Activated CD4-positive, alpha-beta T cell treated with anti-CD3 and anti-CD28 coated beads, Interleukin-2, amount 10 ng/mL, durations not matched to agents 7 days and 5 days (primary cell): ENCODE measurements at regions not wholly inside any gene's neighbourhood (a gene's known extent, or its start where the extent isn't known, plus 50 kb on each side); places are given as distances from the start of the nearest gene placed in this dataset.
"Not testable (repeated sequence)": the region's sequence is repeated elsewhere in the genome, so short reads cannot be mapped to it uniquely, and the experiment has no call there.

ENCODE experiments used
- CTCF ChIA-PET: fragments of 350-600 bp; sonication (Branson Sonifier 250); formaldehyde crosslinking; loops from one replicate; lab custom pipeline; 2021; ENCODE audit warnings: antibody characterized with exemption; lab: Charles Lee
- POLR2A ChIA-PET: fragments of 350-600 bp; sonication (Branson Sonifier 250); formaldehyde crosslinking; loops from one replicate; lab custom pipeline; 2021; ENCODE audit warnings: antibody characterized with exemption; lab: Charles Lee
- DNase-seq: peaks from one replicate; pipeline ENCODE4 v3.0.0-alpha.2; 2020
- H3K27ac Mint-ChIP-seq: one replicate; pipeline ENCODE4 v1.8.0; 2021; ENCODE audit warnings: mild to moderate bottlenecking, moderate library complexity, mixed read lengths
- H3K27me3 Mint-ChIP-seq: one replicate; pipeline ENCODE4 v1.8.0; 2021; ENCODE audit warnings: mixed read lengths
- H3K36me3 Mint-ChIP-seq: one replicate; pipeline ENCODE4 v1.8.0; 2021; ENCODE audit warnings: low read depth, mixed read lengths
- H3K4me1 Mint-ChIP-seq: one replicate; pipeline ENCODE4 v1.8.0; 2021; ENCODE audit warnings: mixed read lengths
- H3K4me3 Mint-ChIP-seq: one replicate; pipeline ENCODE4 v1.8.0; 2021; ENCODE audit warnings: mild to moderate bottlenecking, moderate library complexity, mixed read lengths
- H3K9me3 Mint-ChIP-seq: one replicate; pipeline ENCODE4 v1.8.0; 2021; ENCODE audit warnings: mixed read lengths

DNA sequence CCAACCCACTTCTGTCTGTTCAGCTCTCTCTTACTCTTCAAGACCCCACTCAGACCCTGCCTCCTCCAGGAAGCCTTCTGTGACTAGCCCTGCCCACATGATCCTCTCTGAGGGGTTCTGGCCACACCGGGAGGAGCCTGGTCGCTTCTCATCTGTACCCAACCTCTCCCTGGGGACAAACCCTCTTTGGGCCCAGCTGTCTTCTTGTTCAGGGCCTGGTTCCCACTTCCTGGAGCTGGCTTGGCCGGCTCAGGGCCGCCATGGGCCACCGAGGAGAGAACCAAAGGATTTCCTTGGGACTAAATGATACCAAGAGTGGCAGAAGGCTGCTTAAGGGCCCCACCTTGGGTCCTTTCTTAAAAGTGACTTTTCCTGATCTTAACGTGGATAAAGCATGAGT, 124.7 kb upstream of the ZBTB40 start:
- CTCF ChIA-PET: no interaction called here
- Mint-ChIP-seq H3K27me3 (no peaks in the 10 kb centered on the region), H3K27ac (no peak overlapping the region), H3K4me1 (no peaks in the 10 kb centered on the region), H3K9me3 (no peaks in the 10 kb centered on the region), H3K36me3 (no peaks in the 10 kb centered on the region), H3K4me3 (no peak overlapping the region)
- POLR2A ChIA-PET: no interaction called here
- no peak for DNase-seq

DNA sequence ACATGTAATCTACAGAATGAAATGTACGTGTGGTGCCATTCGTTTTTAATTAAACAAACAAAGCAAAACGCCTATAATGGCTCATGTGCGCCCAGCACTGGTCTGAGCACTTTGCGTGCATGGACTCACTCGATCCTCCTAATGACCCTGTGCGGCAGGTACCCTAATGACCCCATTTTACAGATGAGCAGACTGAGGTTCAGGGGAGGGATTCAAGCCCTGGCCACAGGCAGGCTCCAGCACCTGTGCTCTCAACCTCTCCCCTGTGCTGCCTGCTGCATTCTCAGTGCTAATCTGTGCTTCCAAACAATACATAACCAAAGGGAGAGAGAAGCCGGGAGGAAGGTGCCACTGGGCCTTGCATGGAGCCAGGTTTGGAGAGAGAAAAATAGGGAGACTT, 124.2 kb upstream of the ZBTB40 start:
- Mint-ChIP-seq H3K36me3 (no peaks in the 10 kb centered on the region), H3K4me3 (no peak overlapping the region), H3K9me3 (no peaks in the 10 kb centered on the region), H3K27me3 (no peaks in the 10 kb centered on the region), H3K27ac (no peak overlapping the region), H3K4me1 (no peaks in the 10 kb centered on the region)
- no peak for DNase-seq
- CTCF ChIA-PET: no interaction called here
- POLR2A ChIA-PET: no interaction called here

DNA sequence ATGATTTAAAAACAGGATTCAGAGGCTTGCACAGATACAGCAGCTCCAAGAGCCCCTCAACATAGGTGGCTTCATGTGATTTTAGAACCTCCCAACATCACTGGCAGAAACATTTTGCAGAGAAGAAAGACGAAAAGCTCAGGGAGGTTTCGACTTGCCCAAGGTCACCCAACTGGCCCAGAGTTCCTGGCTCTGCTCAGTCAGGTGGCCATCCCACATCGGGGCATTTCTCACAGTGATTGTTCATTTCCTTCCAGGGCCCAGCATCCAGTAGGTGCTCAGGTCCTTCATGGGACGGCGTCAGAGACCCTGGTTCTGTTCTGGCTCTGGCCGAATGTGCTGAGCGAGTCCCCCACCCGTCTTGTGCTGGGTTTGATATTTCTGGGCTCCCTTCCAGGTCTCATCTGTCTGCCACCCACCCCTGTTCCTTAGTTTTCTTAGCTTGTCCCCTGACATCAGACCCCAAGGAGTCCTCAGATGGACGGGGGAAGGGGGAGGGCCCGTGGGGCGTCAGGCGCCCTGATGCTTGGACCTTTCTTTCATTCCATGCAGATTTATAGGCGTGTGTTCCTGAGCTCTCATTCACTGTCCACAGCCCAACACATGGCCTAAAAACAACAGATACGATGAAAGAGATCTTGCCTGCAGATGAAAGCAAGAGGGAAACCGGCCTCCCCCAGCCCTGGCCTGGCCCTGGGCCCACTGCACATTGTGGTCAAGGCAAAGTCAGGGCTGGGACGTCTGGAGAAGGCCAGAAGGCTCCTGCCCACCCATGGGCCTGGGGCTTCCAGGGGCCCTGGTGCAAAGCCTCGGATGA, 123.1 kb upstream of the ZBTB40 start:
- Mint-ChIP-seq H3K9me3 (no peaks in the 10 kb centered on the region), H3K4me1 (no peaks in the 10 kb centered on the region), H3K27me3 (peaks cover 3% of the 10 kb centered on the region), H3K27ac (no peak overlapping the region), H3K36me3 (no peaks in the 10 kb centered on the region), H3K4me3 (no peak overlapping the region)
- ChIA-PET POLR2A (no interaction called here), CTCF (interaction anchor here (0.6 kb wide), 1 partner anchor 937 kb away, joined by 5 read pairs; no protein-coding TSS in a partner anchor)
- no peak for DNase-seq

DNA sequence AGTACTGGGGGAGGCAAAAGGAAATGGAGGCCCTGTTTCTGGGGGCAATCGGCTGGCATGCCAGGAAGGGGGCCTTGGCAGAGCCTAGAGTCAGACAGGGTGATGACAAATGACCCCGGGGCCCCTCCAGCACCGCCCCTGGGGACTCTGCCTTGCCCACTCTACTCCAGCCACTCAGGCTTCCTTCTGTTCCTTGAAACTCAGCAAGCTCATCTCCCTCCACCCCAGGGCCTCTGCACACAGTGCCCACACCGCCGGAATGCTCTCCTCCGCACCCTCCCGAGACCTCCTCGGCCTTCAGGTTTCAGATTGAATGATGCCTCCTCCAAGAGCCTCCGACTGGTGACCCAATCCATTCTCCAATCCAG, 122.5 kb upstream of the ZBTB40 start:
- no peak overlapping the region for H3K27ac Mint-ChIP-seq
- DNase-seq: no peak
- H3K9me3 Mint-ChIP-seq: no peaks in the 10 kb centered on the region
- CTCF ChIA-PET: no interaction called here
- H3K4me1 Mint-ChIP-seq: no peaks in the 10 kb centered on the region
- POLR2A ChIA-PET: no interaction called here
- H3K4me3 Mint-ChIP-seq: no peak overlapping the region
- no peaks in the 10 kb centered on the region for H3K36me3 Mint-ChIP-seq
- peaks cover 6% of the 10 kb centered on the region for H3K27me3 Mint-ChIP-seq

DNA sequence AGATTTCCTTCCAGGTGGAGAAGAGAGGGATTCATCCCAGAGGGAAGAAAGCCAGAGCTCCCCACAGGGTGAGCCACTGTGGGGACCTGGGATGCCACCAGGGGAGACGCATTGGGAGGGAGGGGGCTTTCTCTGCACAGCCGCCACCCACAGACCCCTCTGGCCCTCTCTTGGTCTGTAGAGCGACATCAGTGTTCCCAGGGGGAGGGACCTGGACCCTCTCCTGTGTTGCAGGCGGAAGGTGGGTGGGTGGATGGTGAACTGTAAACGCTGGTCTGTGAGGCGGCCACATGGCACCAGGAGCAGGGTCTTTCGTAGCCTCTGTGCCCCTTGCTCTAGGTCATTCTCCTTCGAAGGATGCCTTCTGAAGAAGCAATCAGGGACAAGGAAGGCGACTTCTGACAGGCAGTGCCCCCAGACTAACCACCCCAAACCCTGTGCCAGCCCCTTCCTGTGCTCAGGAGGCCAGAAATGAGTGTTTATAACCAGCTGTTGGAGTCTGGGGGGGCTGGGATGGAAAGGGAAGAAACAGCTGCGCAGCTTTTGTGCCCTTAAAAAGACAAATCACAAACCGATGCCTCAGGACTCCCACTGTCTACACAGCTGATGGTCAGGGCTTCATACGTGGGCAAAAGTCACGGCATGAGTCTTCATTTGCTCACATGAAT, 121.4 kb upstream of the ZBTB40 start:
- POLR2A ChIA-PET: interaction anchor here (0.5 kb wide), 1 partner anchor 218 kb away, joined by 5 read pairs; no protein-coding TSS in a partner anchor
- Mint-ChIP-seq H3K9me3 (no peaks in the 10 kb centered on the region), H3K27me3 (peaks cover 6% of the 10 kb centered on the region), H3K36me3 (no peaks in the 10 kb centered on the region), H3K4me3 (no peak overlapping the region), H3K4me1 (no peaks in the 10 kb centered on the region), H3K27ac (no peak overlapping the region)
- CTCF ChIA-PET: no interaction called here
- DNase-seq: no peak

DNA sequence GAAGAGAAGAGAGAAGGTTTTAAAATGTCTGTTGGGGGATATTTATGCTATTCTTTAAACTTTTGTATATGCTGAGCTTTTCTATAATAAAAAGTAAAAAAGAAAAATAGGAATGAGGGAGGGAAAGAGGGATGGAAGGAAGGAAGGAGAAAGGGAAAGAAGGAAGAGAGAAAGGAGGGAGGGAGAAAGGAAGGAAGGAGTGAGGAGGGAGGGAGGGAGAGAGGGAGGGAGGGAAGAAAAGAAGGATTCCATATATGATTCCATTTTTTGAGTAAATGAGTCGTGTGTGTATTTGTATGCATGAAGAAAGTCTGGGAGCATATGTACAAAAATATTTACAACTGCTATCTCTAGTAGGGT, 120.9 kb upstream of the ZBTB40 start:
- Mint-ChIP-seq H3K4me1 (no peaks in the 10 kb centered on the region), H3K27me3 (peaks cover 6% of the 10 kb centered on the region), H3K9me3 (no peaks in the 10 kb centered on the region), H3K27ac (no peak overlapping the region), H3K36me3 (no peaks in the 10 kb centered on the region), H3K4me3 (no peak overlapping the region)
- ChIA-PET CTCF (no interaction called here), POLR2A (interaction anchor here (0.5 kb wide), 1 partner anchor 218 kb away, joined by 5 read pairs; no protein-coding TSS in a partner anchor)
- DNase-seq: no peak

DNA sequence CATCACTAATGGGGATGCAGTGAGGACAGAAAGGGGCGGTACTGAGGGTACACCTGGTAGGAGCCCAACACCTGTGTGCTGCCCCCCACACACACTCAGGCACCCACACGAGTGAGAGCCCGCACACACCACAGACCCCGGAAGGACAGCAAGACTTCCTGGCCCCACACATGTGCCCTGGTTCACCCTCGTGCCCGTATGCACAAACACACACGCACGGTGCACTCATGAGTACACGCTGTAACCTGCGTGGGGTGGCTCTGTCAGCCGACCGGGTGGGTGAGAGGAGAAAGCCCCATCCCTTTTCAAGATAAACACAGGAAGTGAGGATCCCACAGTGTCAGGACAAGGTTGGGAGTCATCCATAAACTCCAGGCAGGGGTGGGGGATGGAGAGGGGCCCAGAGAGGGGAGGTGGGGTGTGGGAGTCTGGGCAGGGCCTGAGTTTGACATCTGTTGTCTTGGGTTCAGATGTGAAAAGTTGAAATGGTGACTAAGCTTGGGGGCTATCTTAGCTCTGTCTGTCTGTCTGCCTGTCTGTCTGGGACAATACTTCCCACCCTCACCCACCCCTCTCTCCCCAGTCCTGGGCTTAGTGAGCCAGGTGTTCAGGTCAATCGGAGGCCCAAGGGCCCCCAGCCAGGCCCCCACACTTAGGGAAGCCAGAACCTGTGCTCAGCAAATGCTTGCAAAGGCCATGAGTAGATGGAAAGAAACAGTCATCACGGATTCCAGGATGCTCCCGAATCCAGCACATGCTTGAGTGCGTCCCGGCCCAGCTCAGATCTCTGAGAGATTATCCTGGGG, 119.8 kb upstream of the ZBTB40 start:
- Mint-ChIP-seq H3K4me3 (no peak overlapping the region), H3K9me3 (no peaks in the 10 kb centered on the region), H3K36me3 (no peaks in the 10 kb centered on the region), H3K27me3 (peaks cover 6% of the 10 kb centered on the region), H3K4me1 (no peaks in the 10 kb centered on the region), H3K27ac (no peak overlapping the region)
- CTCF ChIA-PET: no interaction called here
- DNase-seq: no peak
- POLR2A ChIA-PET: no interaction called here

DNA sequence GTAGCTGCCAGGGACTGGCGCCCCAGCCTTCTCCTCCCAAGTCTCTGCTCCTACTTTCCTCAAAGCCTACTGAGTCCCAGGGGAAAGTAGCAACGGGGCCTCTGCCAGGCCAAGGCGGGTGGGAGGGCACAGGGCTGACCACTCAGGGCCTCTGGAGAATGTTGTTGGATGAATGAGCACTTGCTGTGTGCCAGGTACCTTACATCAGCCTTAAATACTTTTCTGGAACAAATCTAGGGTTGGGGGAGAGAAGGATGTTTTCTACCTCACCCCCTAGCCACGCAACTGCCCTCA, 119.3 kb upstream of the ZBTB40 start:
- ChIA-PET POLR2A (no interaction called here), CTCF (no interaction called here)
- Mint-ChIP-seq H3K4me3 (no peak overlapping the region), H3K27me3 (peaks cover 6% of the 10 kb centered on the region), H3K36me3 (no peaks in the 10 kb centered on the region), H3K4me1 (no peaks in the 10 kb centered on the region), H3K27ac (no peak overlapping the region), H3K9me3 (no peaks in the 10 kb centered on the region)
- no peak for DNase-seq

DNA sequence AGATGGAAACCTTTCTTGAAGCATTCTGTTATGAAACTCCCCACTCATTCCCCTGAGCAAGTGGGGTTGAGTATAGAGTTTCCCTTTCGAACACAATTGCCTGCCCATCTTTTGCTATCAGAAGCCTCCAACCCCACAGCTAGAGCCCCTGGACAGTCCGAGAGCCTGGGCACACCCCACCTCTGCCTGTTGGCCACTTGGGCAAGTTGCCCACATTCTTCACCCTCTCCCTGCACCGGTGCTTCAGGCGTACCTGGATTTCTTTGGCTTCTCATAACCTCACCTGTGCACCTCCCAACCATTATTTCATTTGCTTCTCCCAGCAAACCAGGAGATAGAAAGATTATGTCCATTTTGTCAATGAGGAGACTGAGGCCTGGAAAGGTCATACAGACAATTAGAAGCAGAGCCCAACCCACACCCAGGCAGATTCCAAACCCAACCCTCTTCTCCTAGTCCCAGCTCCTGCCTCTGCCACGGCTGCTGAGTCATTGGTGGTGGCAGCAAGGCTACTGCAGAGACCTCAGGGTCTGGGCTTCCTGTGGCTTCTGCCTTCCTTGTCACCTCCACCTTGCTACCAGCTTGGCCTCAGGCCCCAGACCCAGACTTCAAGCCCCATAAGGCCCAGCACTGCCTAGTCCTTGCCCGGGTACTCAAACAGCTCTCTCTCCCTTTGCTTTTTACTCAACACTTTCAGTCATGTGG, 118.7 kb upstream of the ZBTB40 start:
- DNase-seq: no peak
- H3K27ac Mint-ChIP-seq: no peak overlapping the region
- H3K27me3 Mint-ChIP-seq: peaks cover 6% of the 10 kb centered on the region
- ChIA-PET CTCF (no interaction called here), POLR2A (no interaction called here)
- H3K4me1 Mint-ChIP-seq: no peaks in the 10 kb centered on the region
- H3K4me3 Mint-ChIP-seq: no peak overlapping the region
- H3K36me3 Mint-ChIP-seq: no peaks in the 10 kb centered on the region
- no peaks in the 10 kb centered on the region for H3K9me3 Mint-ChIP-seq

DNA sequence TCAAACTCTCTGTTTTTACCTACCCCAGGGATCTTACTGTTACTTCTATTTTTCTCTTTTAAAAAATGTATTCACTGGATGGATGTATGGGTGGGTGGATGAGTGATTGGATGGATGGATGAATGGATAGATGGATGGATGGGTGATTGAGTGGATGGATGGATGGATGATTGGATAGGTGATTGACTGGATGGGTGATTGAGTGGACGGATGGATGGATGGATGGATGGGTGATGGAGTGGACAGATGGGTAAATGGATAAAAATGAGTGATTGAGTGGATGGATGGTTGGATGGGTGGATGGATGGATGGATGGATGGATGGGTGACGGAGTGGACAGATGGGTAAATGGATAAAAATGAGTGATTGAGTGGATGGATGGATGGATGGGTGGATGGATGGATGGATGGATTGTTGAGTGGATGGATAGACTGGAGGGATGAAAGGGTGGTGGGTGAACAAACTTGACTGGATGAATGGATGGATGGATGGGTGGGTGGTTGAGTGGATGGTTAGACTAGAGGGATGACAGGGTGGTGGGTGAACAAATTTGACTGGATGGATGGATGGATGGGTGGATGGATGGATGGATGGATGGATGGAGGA, 118.0 kb upstream of the ZBTB40 start:
- POLR2A ChIA-PET: no interaction called here
- no peak for DNase-seq
- H3K4me1 Mint-ChIP-seq: no peaks in the 10 kb centered on the region
- H3K27me3 Mint-ChIP-seq: peaks cover 6% of the 10 kb centered on the region
- H3K36me3 Mint-ChIP-seq: no peaks in the 10 kb centered on the region
- H3K27ac Mint-ChIP-seq: no peak overlapping the region
- no peaks in the 10 kb centered on the region for H3K9me3 Mint-ChIP-seq
- H3K4me3 Mint-ChIP-seq: no peak overlapping the region
- CTCF ChIA-PET: no interaction called here

DNA sequence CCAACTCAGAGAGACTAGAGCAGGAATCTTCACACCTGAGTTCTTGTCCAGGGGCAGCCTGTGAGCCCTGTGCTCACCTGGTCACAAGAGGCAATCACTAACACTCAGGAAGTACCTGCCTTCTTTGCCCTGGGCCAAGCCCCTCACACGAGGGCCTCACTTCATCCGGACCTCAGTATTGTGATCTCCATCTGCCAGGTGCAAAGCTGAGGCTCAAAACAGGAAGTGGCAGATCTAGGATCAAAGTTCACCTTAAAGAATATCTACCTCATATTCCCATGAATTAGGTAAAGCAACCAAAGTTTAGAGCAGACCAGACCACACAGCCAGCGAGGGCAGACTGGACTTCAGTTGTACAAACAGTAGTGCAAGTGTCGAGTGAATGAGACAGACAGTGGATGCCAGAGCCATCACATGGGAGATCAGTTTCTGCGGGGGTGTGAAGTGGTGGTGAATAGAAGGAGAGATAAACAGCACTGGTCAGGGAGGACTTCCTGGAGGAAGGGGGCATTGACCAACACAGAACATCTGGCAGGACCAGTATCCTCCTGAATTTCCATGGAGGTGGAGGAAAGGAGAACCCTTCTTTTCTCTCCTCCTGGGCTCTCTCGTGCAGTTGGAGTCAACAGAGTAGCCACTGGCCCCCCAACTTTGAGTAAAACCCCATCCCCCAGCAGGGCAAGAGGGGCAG, 116.6 kb upstream of the ZBTB40 start:
- POLR2A ChIA-PET: no interaction called here
- no peaks in the 10 kb centered on the region for H3K4me1 Mint-ChIP-seq
- no peaks in the 10 kb centered on the region for H3K36me3 Mint-ChIP-seq
- no peak overlapping the region for H3K4me3 Mint-ChIP-seq
- H3K27me3 Mint-ChIP-seq: peaks cover 6% of the 10 kb centered on the region
- CTCF ChIA-PET: no interaction called here
- no peak overlapping the region for H3K27ac Mint-ChIP-seq
- no peak for DNase-seq
- H3K9me3 Mint-ChIP-seq: no peaks in the 10 kb centered on the region

DNA sequence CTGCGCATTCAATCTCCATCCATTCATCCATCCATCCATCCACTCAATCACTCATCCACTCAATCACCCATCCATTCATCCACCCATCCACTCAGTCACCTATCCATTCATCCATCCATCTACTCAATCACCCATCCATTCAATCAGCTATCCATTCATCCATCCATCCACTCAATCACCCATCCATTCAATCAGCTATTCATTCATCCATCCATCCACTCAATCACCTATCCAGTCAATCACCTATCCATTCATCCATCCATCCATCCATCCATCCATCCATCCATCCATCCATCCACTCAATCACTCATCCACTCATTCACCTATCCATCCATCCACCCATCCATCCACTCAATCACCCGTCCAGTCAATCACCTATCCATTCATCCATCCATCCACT, 115.4 kb upstream of the ZBTB40 start:
- POLR2A ChIA-PET, H3K27ac Mint-ChIP-seq, H3K4me1 Mint-ChIP-seq, DNase-seq, H3K9me3 Mint-ChIP-seq, CTCF ChIA-PET, H3K36me3 Mint-ChIP-seq, H3K4me3 Mint-ChIP-seq: not testable (repeated sequence)
- H3K27me3 Mint-ChIP-seq: peaks cover 12% of the 10 kb centered on the region
